BE2C (cell line): ENCODE measurements at regions not wholly inside any gene's neighbourhood (a gene's known extent, or its start where the extent isn't known, plus 50 kb on each side); places are given as distances from the start of the nearest gene placed in this dataset.
A peak's percentile ranks its signal among the peaks of the same experiment; 100 is the strongest.
"Not testable (repeated sequence)": the region's sequence is repeated elsewhere in the genome, so short reads cannot be mapped to it uniquely, and the experiment has no call there.

Experiments
- DNase-seq: peaks from one replicate; pipeline ENCODE4 v3.0.0-alpha.2; 2020
- H3K27me3 ChIP-seq: fragments of 250-450 bp; sonication (Bioruptor Pico); 2 replicates; pipeline ENCODE4 v1.5.1; 2020; ENCODE audit warnings: mild to moderate bottlenecking
- H3K36me3 ChIP-seq: fragments of 250-450 bp; sonication (Bioruptor Pico); 2 replicates; pipeline ENCODE4 v1.5.1; 2020; ENCODE audit warnings: mild to moderate bottlenecking
- H3K4me1 ChIP-seq: fragments of 250-450 bp; sonication (Bioruptor Pico); 2 replicates; pipeline ENCODE4 v1.5.1; 2020
- H3K4me3 ChIP-seq: 2 replicates; pipeline ENCODE4 v1.5.1; 2011; ENCODE audit warnings: low read depth, low read length
- H3K9me3 ChIP-seq: fragments of 250-450 bp; sonication (Bioruptor Pico); 2 replicates; pipeline ENCODE4 v1.5.1; 2020
- CTCF ChIP-seq: IDR thresholded peaks from 2 replicates; pipeline ENCODE4 v1.5.1; 2012; ENCODE audit warnings: mild to moderate bottlenecking, low read depth, low read length

- Histone ChIP-seq H3K4me3 (no peak overlapping the region), H3K4me1 (no peaks in the 10 kb centered on the region), H3K27me3 (peaks cover 10% of the 10 kb centered on the region), H3K9me3 (no peaks in the 10 kb centered on the region), H3K36me3 (no peaks in the 10 kb centered on the region)
- no peak for DNase-seq
- TF ChIP-seq CTCF: no peak
These were observed 114.2 kb downstream of the TEX29 start for GRCh38 chr13:111434578-111435159.

- DNase-seq: no peak
- Histone ChIP-seq H3K4me3 (no peak overlapping the region), H3K27me3 (0 out of 2 replicates have a peak, but pooled peaks cover 3% of the 10 kb centered on the region), H3K36me3 (no peaks in the 10 kb centered on the region), H3K9me3 (no peaks in the 10 kb centered on the region), H3K4me1 (no peaks in the 10 kb centered on the region)
- no peak for TF ChIP-seq CTCF
These were observed 116.0 kb downstream of the TEX29 start for GRCh38 chr13:111436446-111436845.

GRCh38 chr13:111437417-111437816 lies 117.0 kb downstream of the TEX29 start:
- H3K4me3 ChIP-seq: no peak overlapping the region
- no peaks in the 10 kb centered on the region for H3K9me3 ChIP-seq
- H3K4me1 ChIP-seq: no peaks in the 10 kb centered on the region
- TF ChIP-seq CTCF: no peak
- no peak for DNase-seq
- H3K27me3 ChIP-seq: no peaks in the 10 kb centered on the region
- H3K36me3 ChIP-seq: no peaks in the 10 kb centered on the region

GRCh38 chr13:111437856-111438547 lies 117.6 kb downstream of the TEX29 start:
- no peak for DNase-seq
- no peak for TF ChIP-seq CTCF

GRCh38 chr13:111440492-111440891 lies 120.0 kb downstream of the TEX29 start:
- not testable (repeated sequence) for H3K9me3 ChIP-seq, DNase-seq, H3K36me3 ChIP-seq, H3K4me3 ChIP-seq, H3K4me1 ChIP-seq, H3K27me3 ChIP-seq
- TF ChIP-seq CTCF: peak; percentile 15; the same call in 1 of the 2 replicates

More at GRCh38 chr13:111437856-111438547, 117.6 kb downstream of the TEX29 start:
- Histone ChIP-seq H3K36me3 (no peaks in the 10 kb centered on the region), H3K27me3 (no peaks in the 10 kb centered on the region), H3K9me3 (no peaks in the 10 kb centered on the region), H3K4me3 (no peak overlapping the region), H3K4me1 (no peaks in the 10 kb centered on the region)

GRCh38 chr13:111443981-111444380 lies 123.5 kb downstream of the TEX29 start:
- DNase-seq: no peak
- no peak for TF ChIP-seq CTCF
- Histone ChIP-seq H3K4me3 (no peak overlapping the region), H3K4me1 (no peaks in the 10 kb centered on the region), H3K27me3 (0 out of 2 replicates have a peak, but pooled peaks cover 8% of the 10 kb centered on the region), H3K9me3 (no peaks in the 10 kb centered on the region), H3K36me3 (no peaks in the 10 kb centered on the region)
